ENCODE measurements at regions not wholly inside any gene's neighbourhood (a gene's known extent, or its start where the extent isn't known, plus 50 kb on each side); places are given as distances from the start of the nearest gene placed in this dataset.

- H3K4me1 ChIP-seq (ENCODE audit: insufficient read depth, low read length, poor library complexity, severe bottlenecking) = peaks cover 15% of the 10 kb centered on the region
- no peaks in the 10 kb centered on the region for H3K9me2 ChIP-seq (ENCODE audit: insufficient read depth, low read length)
- no peaks in the 10 kb centered on the region for H3K9me3 ChIP-seq (ENCODE audit: low read length)
- no peaks in the 10 kb centered on the region for H3K36me3 ChIP-seq (ENCODE audit: insufficient read depth, low read length)
- no peaks in the 10 kb centered on the region for H4K20me1 ChIP-seq (ENCODE audit: insufficient read depth, low read length)
- intact Hi-C loops (cut with micrococcal nuclease; ENCODE audit: unreplicated experiment) = no loop called here
- no peak overlapping the region for H2AFZ ChIP-seq (ENCODE audit: low read length)
- ChIA-PET POLR2A (interaction anchor here (0.5 to 1.3 kb wide), 4 partner anchors 8 to 136 kb away, joined by 3 to 7 read pairs (median 4); no protein-coding TSS in a partner anchor), CTCF (ENCODE audit: unreplicated experiment) (no interaction called here)
- H3K4me2 ChIP-seq (ENCODE audit: low read length) = no peak overlapping the region
- H3K79me2 ChIP-seq (ENCODE audit: insufficient read depth, low read depth, low read length) = no peaks in the 10 kb centered on the region
- H3K27ac ChIP-seq (ENCODE audit: low read depth, low read length, poor library complexity, severe bottlenecking) = no peak overlapping the region
- H3K4me3 ChIP-seq (ENCODE audit: low read depth, low read length, poor library complexity, severe bottlenecking) = no peak overlapping the region
- no peak for DNase-seq (ENCODE audit: low spot score)
- TF ChIP-seq EZH2phosphoT487 (IDR thresholded peaks at IDR 0.05; ENCODE audit: borderline replicate concordance, low read depth, low read length) (no peak), CTCF (conservative IDR thresholded peaks at IDR 0.05; ENCODE audit: low read length) (no peak)
- BruUV-seq (replicated peaks) = no TSS peak
Observed at GRCh38 chr2:230648356-230648755, 64.3 kb upstream of the CAB39 start.

GRCh38 chr2:230650585-230651137 lies 62.0 kb upstream of the CAB39 start:
- H3K9me2 ChIP-seq (ENCODE audit: insufficient read depth, low read length) = no peaks in the 10 kb centered on the region
- peak overlapping the region; percentile 20; the same call in 1 of the 2 replicates for H3K4me2 ChIP-seq (ENCODE audit: low read length)
- intact Hi-C loops (cut with micrococcal nuclease; ENCODE audit: unreplicated experiment) = no loop called here
- no peak overlapping the region for H3K4me3 ChIP-seq (ENCODE audit: low read depth, low read length, poor library complexity, severe bottlenecking)
- H3K9me3 ChIP-seq (ENCODE audit: low read length) = no peaks in the 10 kb centered on the region
- H3K27ac ChIP-seq (ENCODE audit: low read depth, low read length, poor library complexity, severe bottlenecking) = no peak overlapping the region
- ChIA-PET POLR2A (interaction anchor here (0.6 kb wide), 1 partner anchor 572 kb away, joined by 3 read pairs; no protein-coding TSS in a partner anchor), CTCF (ENCODE audit: unreplicated experiment) (no interaction called here)
- TF ChIP-seq EZH2phosphoT487 (IDR thresholded peaks at IDR 0.05; ENCODE audit: borderline replicate concordance, low read depth, low read length) (no peak), CTCF (conservative IDR thresholded peaks at IDR 0.05; ENCODE audit: low read length) (no peak)
- no peaks in the 10 kb centered on the region for H3K36me3 ChIP-seq (ENCODE audit: insufficient read depth, low read length)
- no TSS peak for BruUV-seq (replicated peaks)
- peaks cover 6% of the 10 kb centered on the region for H3K4me1 ChIP-seq (ENCODE audit: insufficient read depth, low read length, poor library complexity, severe bottlenecking)
- no peak for DNase-seq (ENCODE audit: low spot score)
- H4K20me1 ChIP-seq (ENCODE audit: insufficient read depth, low read length) = no peaks in the 10 kb centered on the region
- H3K79me2 ChIP-seq (ENCODE audit: insufficient read depth, low read depth, low read length) = no peaks in the 10 kb centered on the region
- peak overlapping the region; percentile 0; the same call in 1 of the 2 replicates for H2AFZ ChIP-seq (ENCODE audit: low read length)

GRCh38 chr2:230654057-230654456 lies 58.6 kb upstream of the CAB39 start:
- POLR2A ChIA-PET = no interaction called here
- DNase-seq (ENCODE audit: low spot score) = no peak
- H3K36me3 ChIP-seq (ENCODE audit: insufficient read depth, low read length) = no peaks in the 10 kb centered on the region
- BruUV-seq (replicated peaks) = no TSS peak
- no peak overlapping the region for H2AFZ ChIP-seq (ENCODE audit: low read length)
- CTCF ChIA-PET (ENCODE audit: unreplicated experiment) = no interaction called here
- H3K9me2 ChIP-seq (ENCODE audit: insufficient read depth, low read length) = no peaks in the 10 kb centered on the region
- no peaks in the 10 kb centered on the region for H3K9me3 ChIP-seq (ENCODE audit: low read length)
- H4K20me1 ChIP-seq (ENCODE audit: insufficient read depth, low read length) = no peaks in the 10 kb centered on the region
- no peak overlapping the region for H3K27ac ChIP-seq (ENCODE audit: low read depth, low read length, poor library complexity, severe bottlenecking)
- no peak for TF ChIP-seq EZH2phosphoT487 (IDR thresholded peaks at IDR 0.05; ENCODE audit: borderline replicate concordance, low read depth, low read length)
- TF ChIP-seq CTCF (conservative IDR thresholded peaks at IDR 0.05; ENCODE audit: low read length) = no peak
- no peaks in the 10 kb centered on the region for H3K79me2 ChIP-seq (ENCODE audit: insufficient read depth, low read depth, low read length)
- H3K4me3 ChIP-seq (ENCODE audit: low read depth, low read length, poor library complexity, severe bottlenecking) = no peak overlapping the region
- H3K4me1 ChIP-seq (ENCODE audit: insufficient read depth, low read length, poor library complexity, severe bottlenecking) = peaks cover 6% of the 10 kb centered on the region
- no peak overlapping the region for H3K4me2 ChIP-seq (ENCODE audit: low read length)
- intact Hi-C loops (cut with micrococcal nuclease; ENCODE audit: unreplicated experiment) = no loop called here
